Karpas-422 (cell line): ENCODE measurements at regions not wholly inside any gene's neighbourhood (a gene's known extent, or its start where the extent isn't known, plus 50 kb on each side); places are given as distances from the start of the nearest gene placed in this dataset.

Source experiments
- DNase-seq: peaks from one replicate; pipeline ENCODE4 v3.0.0-alpha.2; 2015
- H2AFZ ChIP-seq: fragments of 200-600 bp; sonication (generic); 2 replicates; pipeline ENCODE4 v1.6.1; 2014; ENCODE audit warnings: antibody characterized with exemption, low read length, mixed read lengths
- H3K27ac ChIP-seq: fragments of 200-600 bp; sonication (generic); 2 replicates; pipeline ENCODE4 v1.5.1; 2014; ENCODE audit warnings: mild to moderate bottlenecking, low read length, moderate library complexity
- H3K27me3 ChIP-seq: fragments of 200-600 bp; sonication (generic); 2 replicates; pipeline ENCODE4 v1.6.1; 2014; ENCODE audit warnings: low read length, mixed read lengths
- H3K36me3 ChIP-seq: fragments of 200-600 bp; sonication (generic); 2 replicates; pipeline ENCODE4 v1.6.1; 2014; ENCODE audit warnings: low read length, mixed read lengths; ENCODE audit not compliant: insufficient read depth
- H3K4me1 ChIP-seq: fragments of 200-600 bp; sonication (generic); 2 replicates; pipeline ENCODE4 v1.6.1; 2014; ENCODE audit warnings: mild to moderate bottlenecking, low read length, mixed read lengths
- H3K4me2 ChIP-seq: fragments of 200-600 bp; sonication (generic); 2 replicates; pipeline ENCODE4 v1.6.1; 2014; ENCODE audit warnings: low read length, low read depth, mild to moderate bottlenecking; ENCODE audit not compliant: poor library complexity, severe bottlenecking
- H3K4me3 ChIP-seq: fragments of 200-600 bp; sonication (generic); 2 replicates; pipeline ENCODE4 v1.5.1; 2014; ENCODE audit warnings: mild to moderate bottlenecking, antibody characterized with exemption, low read length, mixed read lengths
- H3K79me2 ChIP-seq: fragments of 200-600 bp; sonication (generic); 2 replicates; pipeline ENCODE4 v1.6.1; 2014; ENCODE audit warnings: mild to moderate bottlenecking, low read length, mixed read lengths
- H3K9ac ChIP-seq: fragments of 200-600 bp; sonication (generic); 2 replicates; pipeline ENCODE4 v1.6.0; 2014; ENCODE audit warnings: low read length
- H3K9me2 ChIP-seq: fragments of 200-600 bp; sonication (generic), shearing (Covaris generic); replicated peaks from 2 replicates; pipeline ENCODE4 v1.6.0; 2014; ENCODE audit warnings: mild to moderate bottlenecking, low read length, moderate library complexity; ENCODE audit not compliant: insufficient read depth
- H3K9me3 ChIP-seq: fragments of 300-700, 200-600 bp; sonication (generic); 2 replicates; pipeline ENCODE4 v1.6.1; 2014; ENCODE audit warnings: low read length, mixed read lengths
- H4K20me1 ChIP-seq: fragments of 200-600 bp; sonication (generic); 2 replicates; pipeline ENCODE4 v1.6.1; 2014; ENCODE audit warnings: mild to moderate bottlenecking, antibody characterized with exemption, low read length, low read depth; ENCODE audit not compliant: insufficient read depth

DNA sequence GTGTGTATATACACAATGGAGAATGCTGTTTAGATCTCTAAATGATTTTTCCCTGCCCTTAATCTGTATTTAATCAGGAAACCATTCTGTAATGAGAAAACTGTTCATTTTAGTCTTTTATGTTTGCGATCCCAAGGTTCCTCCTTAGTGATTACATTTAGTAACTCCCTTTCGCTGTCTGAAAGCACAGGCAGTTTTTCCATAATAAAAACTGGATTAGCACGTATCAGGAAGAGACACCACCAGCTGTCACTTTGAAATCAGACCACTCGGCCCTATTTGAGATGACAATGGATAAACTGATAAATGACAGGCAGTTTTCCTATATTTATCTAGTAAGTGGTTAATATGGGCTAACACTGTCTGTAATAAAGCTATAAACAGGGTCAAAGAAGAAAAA is 370.9 kb downstream of the NR4A2 start:
- H3K9ac ChIP-seq: no peak overlapping the region
- H3K36me3 ChIP-seq: no peaks in the 10 kb centered on the region
- DNase-seq: no peak
- H3K4me3 ChIP-seq: no peak overlapping the region
- no peaks in the 10 kb centered on the region for H3K27me3 ChIP-seq
- H2AFZ ChIP-seq: no peak overlapping the region
- no peaks in the 10 kb centered on the region for H3K9me2 ChIP-seq
- H3K4me2 ChIP-seq: no peak overlapping the region
- no peak overlapping the region for H3K27ac ChIP-seq
- no peaks in the 10 kb centered on the region for H4K20me1 ChIP-seq
- no peaks in the 10 kb centered on the region for H3K79me2 ChIP-seq
- H3K9me3 ChIP-seq: 0 out of 2 replicates have a peak, but pooled peaks cover 3% of the 10 kb centered on the region
- H3K4me1 ChIP-seq: no peaks in the 10 kb centered on the region

- DNase-seq: no peak
- Histone ChIP-seq H3K4me1 (no peaks in the 10 kb centered on the region), H3K4me3 (no peak overlapping the region), H3K27me3 (no peaks in the 10 kb centered on the region), H3K9me3 (no peaks in the 10 kb centered on the region), H3K9ac (no peak overlapping the region), H2AFZ (no peak overlapping the region), H4K20me1 (no peaks in the 10 kb centered on the region), H3K9me2 (no peaks in the 10 kb centered on the region), H3K36me3 (no peaks in the 10 kb centered on the region), H3K79me2 (no peaks in the 10 kb centered on the region), H3K27ac (no peak overlapping the region), H3K4me2 (no peak overlapping the region)
Observed at GRCh38 chr2:155958834-155959233, 373.7 kb downstream of the NR4A2 start.

- H3K27ac ChIP-seq: no peak overlapping the region
- no peak overlapping the region for H3K4me2 ChIP-seq
- H3K4me1 ChIP-seq: no peaks in the 10 kb centered on the region
- no peaks in the 10 kb centered on the region for H4K20me1 ChIP-seq
- no peaks in the 10 kb centered on the region for H3K36me3 ChIP-seq
- H2AFZ ChIP-seq: no peak overlapping the region
- peaks cover 16% of the 10 kb centered on the region for H3K9me3 ChIP-seq
- no peaks in the 10 kb centered on the region for H3K27me3 ChIP-seq
- H3K9ac ChIP-seq: no peak overlapping the region
- DNase-seq: no peak
- no peaks in the 10 kb centered on the region for H3K79me2 ChIP-seq
- no peaks in the 10 kb centered on the region for H3K9me2 ChIP-seq
- H3K4me3 ChIP-seq: no peak overlapping the region
Observed at GRCh38 chr2:155947069-155947468, 385.5 kb downstream of the NR4A2 start.

GRCh38 chr2:155944218-155944617 is 388.3 kb downstream of the NR4A2 start:
- no peak for DNase-seq
- no peaks in the 10 kb centered on the region for H3K27me3 ChIP-seq
- peaks cover 22% of the 10 kb centered on the region for H3K9me3 ChIP-seq
- no peak overlapping the region for H3K4me3 ChIP-seq
- no peaks in the 10 kb centered on the region for H3K79me2 ChIP-seq
- no peaks in the 10 kb centered on the region for H3K9me2 ChIP-seq
- H4K20me1 ChIP-seq: no peaks in the 10 kb centered on the region
- H3K4me2 ChIP-seq: no peak overlapping the region
- H2AFZ ChIP-seq: no peak overlapping the region
- H3K4me1 ChIP-seq: no peaks in the 10 kb centered on the region
- H3K27ac ChIP-seq: no peak overlapping the region
- no peaks in the 10 kb centered on the region for H3K36me3 ChIP-seq
- H3K9ac ChIP-seq: no peak overlapping the region

- no peaks in the 10 kb centered on the region for H3K79me2 ChIP-seq
- H3K4me2 ChIP-seq: no peak overlapping the region
- no peaks in the 10 kb centered on the region for H3K36me3 ChIP-seq
- DNase-seq: no peak
- H3K27me3 ChIP-seq: no peaks in the 10 kb centered on the region
- H3K4me1 ChIP-seq: no peaks in the 10 kb centered on the region
- H3K9me2 ChIP-seq: no peaks in the 10 kb centered on the region
- H3K9me3 ChIP-seq: peaks cover 15% of the 10 kb centered on the region
- H3K27ac ChIP-seq: no peak overlapping the region
- H3K4me3 ChIP-seq: no peak overlapping the region
- H2AFZ ChIP-seq: no peak overlapping the region
- H3K9ac ChIP-seq: no peak overlapping the region
- no peaks in the 10 kb centered on the region for H4K20me1 ChIP-seq
Observed at GRCh38 chr2:155930312-155930711, 402.2 kb downstream of the NR4A2 start.

DNA sequence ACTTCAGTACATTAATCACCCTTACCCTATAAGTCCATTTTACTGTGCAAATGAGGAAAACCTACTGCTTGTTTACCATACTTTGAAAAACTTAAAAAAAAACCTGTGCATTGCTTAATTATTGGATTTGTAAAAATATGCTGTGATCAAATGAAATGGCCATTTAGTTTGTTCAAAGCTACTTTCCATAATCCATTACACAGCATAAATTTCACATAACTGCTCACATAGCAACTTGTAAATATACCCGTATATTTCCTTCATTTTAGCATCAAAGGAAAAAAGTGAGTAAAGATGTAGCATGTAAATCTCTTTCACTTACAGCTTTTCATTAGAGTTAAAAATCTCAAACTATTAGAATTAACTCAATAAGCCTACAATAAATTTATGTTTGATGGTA is 415.1 kb downstream of the NR4A2 start:
- no peaks in the 10 kb centered on the region for H3K79me2 ChIP-seq
- H3K36me3 ChIP-seq: no peaks in the 10 kb centered on the region
- H2AFZ ChIP-seq: no peak overlapping the region
- H3K9ac ChIP-seq: no peak overlapping the region
- H3K27ac ChIP-seq: no peak overlapping the region
- no peaks in the 10 kb centered on the region for H3K4me1 ChIP-seq
- no peak overlapping the region for H3K4me2 ChIP-seq
- peaks cover 8% of the 10 kb centered on the region for H3K9me3 ChIP-seq
- no peaks in the 10 kb centered on the region for H3K27me3 ChIP-seq
- no peaks in the 10 kb centered on the region for H3K9me2 ChIP-seq
- no peaks in the 10 kb centered on the region for H4K20me1 ChIP-seq
- no peak overlapping the region for H3K4me3 ChIP-seq
- no peak for DNase-seq

GRCh38 chr2:155913356-155913755 is 419.2 kb downstream of the NR4A2 start:
- Histone ChIP-seq H3K27ac (no peak overlapping the region), H3K4me3 (no peak overlapping the region), H3K9ac (no peak overlapping the region), H3K4me1 (no peaks in the 10 kb centered on the region), H3K79me2 (no peaks in the 10 kb centered on the region), H3K9me2 (no peaks in the 10 kb centered on the region), H4K20me1 (no peaks in the 10 kb centered on the region), H3K36me3 (no peaks in the 10 kb centered on the region), H3K9me3 (peaks cover 14% of the 10 kb centered on the region), H3K4me2 (no peak overlapping the region), H2AFZ (no peak overlapping the region), H3K27me3 (no peaks in the 10 kb centered on the region)
- DNase-seq: no peak

GRCh38 chr2:155908567-155908966 is 424.0 kb downstream of the NR4A2 start:
- Histone ChIP-seq H3K4me2 (no peak overlapping the region), H3K27ac (no peak overlapping the region), H3K36me3 (no peaks in the 10 kb centered on the region), H3K27me3 (no peaks in the 10 kb centered on the region), H3K9ac (no peak overlapping the region), H3K9me3 (peaks cover 12% of the 10 kb centered on the region; the same call in 1 of the 2 replicates), H2AFZ (no peak overlapping the region), H3K9me2 (no peaks in the 10 kb centered on the region), H3K4me3 (no peak overlapping the region), H3K4me1 (no peaks in the 10 kb centered on the region), H3K79me2 (no peaks in the 10 kb centered on the region), H4K20me1 (no peaks in the 10 kb centered on the region)
- DNase-seq: no peak

DNA sequence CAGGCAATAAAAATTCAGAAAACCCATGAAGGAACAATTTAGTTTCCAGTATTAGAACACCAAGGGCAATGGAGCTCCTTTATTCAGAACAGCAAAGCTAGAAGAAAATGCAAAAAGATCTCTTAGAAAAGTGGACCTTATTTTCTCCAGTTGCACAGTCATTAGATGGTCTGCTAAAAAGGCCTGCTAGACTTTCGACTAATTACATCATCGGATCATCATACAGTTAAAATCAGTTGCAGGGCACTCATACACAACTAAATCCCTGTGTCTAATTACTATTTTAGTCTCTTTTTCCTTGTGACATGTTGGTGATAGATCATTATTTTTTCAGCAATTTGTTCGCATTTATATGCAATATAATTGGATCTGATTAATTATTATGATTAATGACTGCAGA is 425.3 kb downstream of the NR4A2 start:
- peaks cover 16% of the 10 kb centered on the region; the same call in 1 of the 2 replicates for H3K9me3 ChIP-seq
- no peak for DNase-seq
- no peaks in the 10 kb centered on the region for H3K27me3 ChIP-seq
- no peaks in the 10 kb centered on the region for H3K79me2 ChIP-seq
- no peak overlapping the region for H3K4me2 ChIP-seq
- no peak overlapping the region for H2AFZ ChIP-seq
- no peaks in the 10 kb centered on the region for H3K9me2 ChIP-seq
- H3K9ac ChIP-seq: no peak overlapping the region
- no peaks in the 10 kb centered on the region for H3K36me3 ChIP-seq
- H4K20me1 ChIP-seq: no peaks in the 10 kb centered on the region
- no peak overlapping the region for H3K27ac ChIP-seq
- no peaks in the 10 kb centered on the region for H3K4me1 ChIP-seq
- H3K4me3 ChIP-seq: no peak overlapping the region
